Stimulated activated CD8-positive, alpha-beta memory T cell treated with anti-CD3 and anti-CD28 coated beads, Interleukin-4, amount 100 ng/mL, for 4 hours (primary cell): ENCODE measurements at regions not wholly inside any gene's neighbourhood (a gene's known extent, or its start where the extent isn't known, plus 50 kb on each side); places are given as distances from the start of the nearest gene placed in this dataset.

Experiments used
- DNase-seq, 2 donors: peaks; one replicate each; pipeline ENCODE4 v3.0.0-alpha.2; 2020; ENCODE audit warnings: low read depth in 2 of 2, low spot score in 1 of 2

- peak in 1 of 2 donors; percentile 10 for DNase-seq
Observed at GRCh38 chr3:109532257-109533216, 195.2 kb upstream of the DPPA4 start.

- DNase-seq, result no peak
Observed at GRCh38 chr3:109545746-109546145, 208.4 kb upstream of the DPPA4 start.

DNA sequence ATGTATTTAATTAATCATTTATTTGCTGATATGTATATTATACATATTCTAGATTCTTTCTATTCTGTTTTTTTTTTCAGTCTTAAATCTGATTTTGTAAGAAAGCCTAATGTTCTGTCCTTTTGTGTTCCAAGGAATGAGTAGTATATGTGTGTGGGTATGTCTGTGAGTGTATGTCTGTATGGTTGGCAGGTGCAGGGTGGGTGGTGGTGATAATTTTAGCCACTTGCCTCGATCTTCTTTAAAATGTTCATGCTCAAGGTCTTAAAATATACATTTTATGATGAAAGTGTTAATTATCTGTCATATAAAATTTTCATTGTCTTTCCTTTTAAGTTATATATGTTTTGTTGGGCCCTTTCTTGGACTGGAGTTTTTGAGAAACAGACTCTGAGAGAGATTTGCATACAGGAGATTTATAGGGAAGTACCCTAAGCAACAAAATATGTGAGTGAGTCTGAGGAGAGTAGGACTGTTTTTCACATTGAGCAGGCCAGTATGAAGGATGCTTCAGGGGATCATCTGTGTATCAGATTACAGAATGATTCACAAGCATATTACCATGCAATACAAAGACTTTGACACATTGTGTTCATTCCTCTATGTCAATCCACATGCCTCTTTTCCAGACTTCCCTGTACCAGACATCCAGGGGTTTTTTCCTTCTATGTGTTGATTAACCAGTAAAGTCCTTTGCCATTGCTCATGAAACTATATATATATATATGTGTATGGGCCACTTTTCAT, 211.0 kb upstream of the DPPA4 start:
- no peak for DNase-seq

- DNase-seq, result no peak
Observed at GRCh38 chr3:109553591-109554371, 216.4 kb upstream of the DPPA4 start.

- DNase-seq, result no peak
Observed at GRCh38 chr3:109559389-109559788, 222.0 kb upstream of the DPPA4 start.

GRCh38 chr3:109563149-109563548, 225.8 kb upstream of the DPPA4 start:
- DNase-seq, result no peak

DNA sequence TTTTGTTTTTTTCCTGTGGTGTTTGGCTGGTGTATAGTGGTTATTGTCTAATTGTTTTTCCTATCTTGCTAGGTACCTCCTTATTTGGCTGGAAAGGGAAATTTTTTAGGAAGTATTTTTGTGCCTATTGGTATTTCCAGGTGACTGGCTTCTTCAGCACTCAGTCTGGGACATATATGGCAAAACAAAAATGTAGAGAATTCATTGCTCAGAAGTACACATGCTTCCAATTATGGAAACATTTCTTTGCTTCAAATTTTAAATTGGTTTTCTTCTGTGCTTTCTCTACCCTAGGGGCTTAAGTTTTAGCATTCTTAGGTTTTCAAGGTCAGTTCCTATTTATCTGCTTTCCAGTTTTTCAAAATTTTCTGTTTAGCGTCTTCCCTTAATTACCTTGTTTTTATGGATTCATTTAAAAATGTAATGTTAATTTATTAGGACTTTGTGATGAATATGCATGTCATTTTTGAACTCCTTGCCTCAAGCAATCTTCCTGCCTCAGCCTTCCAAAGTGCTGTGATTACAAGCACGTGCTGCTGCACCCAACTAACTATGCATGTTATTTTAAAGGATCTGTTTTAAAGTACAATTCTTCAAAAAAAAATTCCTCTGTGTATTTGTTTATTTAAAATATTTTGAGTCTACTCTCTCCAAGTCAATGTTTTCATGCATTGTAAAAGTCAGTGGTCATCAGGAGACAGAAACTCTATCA, 231.9 kb upstream of the DPPA4 start:
- DNase-seq, result no peak

DNA sequence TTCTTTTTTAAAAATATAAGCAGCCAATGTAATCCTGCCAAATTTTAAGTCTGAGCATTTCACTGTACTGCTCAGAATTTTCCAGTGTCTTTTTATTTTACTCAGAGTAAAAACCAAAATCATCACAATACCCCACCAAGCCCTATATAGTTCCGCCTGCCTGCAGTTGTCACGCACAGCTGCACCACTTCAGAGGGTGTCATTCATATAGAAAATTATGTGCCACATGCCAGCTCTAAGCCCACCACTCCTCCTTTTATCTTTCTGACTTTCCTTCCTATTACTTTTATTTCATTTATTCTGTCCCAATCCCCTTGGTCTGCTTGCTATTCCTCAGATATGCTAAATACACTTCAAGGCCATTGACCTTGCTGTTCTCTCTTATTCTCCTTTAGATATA, 233.1 kb upstream of the DPPA4 start:
- no peak for DNase-seq

DNA sequence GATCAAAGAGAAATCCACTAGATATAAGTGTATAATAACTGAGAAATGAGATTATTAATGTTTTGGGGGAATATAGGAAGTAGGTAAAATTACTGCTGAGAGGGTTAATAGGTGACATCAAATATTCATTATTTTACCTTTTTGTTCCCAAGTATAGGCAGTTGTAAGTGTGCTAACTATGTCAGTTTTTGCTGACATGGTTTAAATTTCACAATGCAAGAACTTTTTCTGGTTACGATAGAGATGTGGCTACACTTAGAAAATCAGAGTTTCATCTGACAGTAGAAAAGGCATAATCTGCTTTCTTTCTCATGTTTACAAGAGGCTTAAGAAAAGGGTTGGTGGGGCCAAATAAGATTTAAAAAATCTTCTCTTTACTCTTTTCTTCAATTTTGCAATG, 235.0 kb upstream of the DPPA4 start:
- no peak for DNase-seq

GRCh38 chr3:109596991-109597390, 259.6 kb upstream of the DPPA4 start:
- DNase-seq, result no peak

DNA sequence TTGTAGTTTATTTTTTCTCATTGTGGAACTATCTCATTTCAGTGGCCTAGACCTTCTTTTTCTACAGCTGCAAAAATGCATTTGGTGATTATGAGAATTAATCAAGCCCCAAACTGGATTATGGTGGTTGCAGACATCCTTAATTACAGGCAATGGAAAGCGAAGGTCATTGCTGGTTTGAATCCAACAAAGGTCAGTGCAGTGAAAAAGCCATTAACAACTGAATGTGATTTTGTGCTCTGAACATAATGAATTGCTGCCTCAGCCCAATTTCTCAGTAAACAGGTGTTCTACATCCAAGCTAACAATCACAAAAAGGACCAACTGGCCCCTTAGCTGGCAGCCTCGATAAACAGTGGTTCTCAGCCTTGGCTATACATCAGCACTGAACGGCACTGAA, 260.1 kb upstream of the DPPA4 start:
- no peak for DNase-seq

GRCh38 chr3:109607897-109608296, 270.6 kb upstream of the DPPA4 start:
- DNase-seq, result no peak

GRCh38 chr3:109608574-109608973, 271.2 kb upstream of the DPPA4 start:
- no peak for DNase-seq

GRCh38 chr3:109618766-109619378, 281.5 kb upstream of the DPPA4 start:
- no peak for DNase-seq

GRCh38 chr3:109631897-109632296, 294.6 kb upstream of the DPPA4 start:
- DNase-seq, result no peak

DNA sequence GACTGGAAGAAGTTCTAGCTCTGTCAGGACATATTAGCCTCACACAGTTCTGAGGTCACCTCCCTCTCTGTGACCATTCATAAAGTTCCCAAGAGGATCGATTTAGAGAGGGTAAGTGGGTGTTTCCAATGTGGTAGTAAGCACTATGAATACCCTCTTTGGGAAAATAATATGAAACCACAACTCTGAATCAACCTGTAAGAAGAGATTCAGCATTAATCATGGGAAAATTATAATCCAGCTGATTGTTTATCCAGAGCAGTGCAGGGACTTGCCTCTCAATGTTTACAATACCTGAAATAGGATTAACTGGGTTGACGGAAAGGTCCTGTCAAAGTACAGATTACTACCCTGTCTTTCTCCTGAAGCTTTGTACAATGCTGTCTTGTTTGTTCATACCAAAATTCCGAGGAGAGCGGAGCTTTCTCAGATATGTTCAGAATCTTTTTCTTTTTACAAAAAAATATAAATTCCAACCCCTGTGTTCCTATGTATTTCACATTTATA, 302.9 kb upstream of the DPPA4 start:
- no peak for DNase-seq

DNA sequence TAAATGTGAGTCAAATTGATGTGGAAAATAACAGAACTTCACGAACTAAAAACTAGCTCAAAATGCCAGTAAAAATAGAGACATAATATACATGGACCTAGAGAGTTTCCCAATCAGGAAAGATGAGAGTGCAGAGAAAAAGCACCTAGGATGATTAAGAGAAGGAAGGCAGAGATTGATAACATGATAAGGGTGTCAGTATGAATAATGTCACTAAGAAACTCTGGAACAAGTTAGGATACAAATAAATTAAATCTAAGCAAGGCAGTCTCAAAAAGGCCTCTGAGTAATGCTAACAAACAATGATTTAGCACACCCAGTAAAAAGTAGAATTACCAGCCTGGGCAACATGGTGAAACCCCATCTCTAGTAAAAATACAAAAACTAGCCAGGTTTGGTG, 304.7 kb upstream of the DPPA4 start:
- no peak for DNase-seq

DNA sequence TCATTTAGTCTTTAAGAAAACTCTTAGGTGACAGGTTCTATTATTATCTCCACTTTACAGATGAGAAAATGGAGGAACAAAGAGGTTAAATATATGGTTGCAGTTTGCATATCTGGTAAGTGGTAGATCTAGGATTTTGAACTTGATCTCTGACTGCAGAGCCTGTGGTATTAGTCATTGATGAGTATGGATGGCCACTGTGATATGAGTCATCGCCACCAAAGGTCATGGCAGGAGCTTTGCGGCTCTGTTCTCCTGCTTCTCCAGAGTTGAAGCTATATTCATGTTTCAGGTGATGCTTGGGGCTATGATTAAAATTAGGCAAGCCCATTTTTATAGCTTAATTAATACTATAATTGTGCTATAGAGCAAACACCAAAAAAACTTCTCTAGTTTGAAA, 306.2 kb upstream of the DPPA4 start:
- no peak for DNase-seq

DNA sequence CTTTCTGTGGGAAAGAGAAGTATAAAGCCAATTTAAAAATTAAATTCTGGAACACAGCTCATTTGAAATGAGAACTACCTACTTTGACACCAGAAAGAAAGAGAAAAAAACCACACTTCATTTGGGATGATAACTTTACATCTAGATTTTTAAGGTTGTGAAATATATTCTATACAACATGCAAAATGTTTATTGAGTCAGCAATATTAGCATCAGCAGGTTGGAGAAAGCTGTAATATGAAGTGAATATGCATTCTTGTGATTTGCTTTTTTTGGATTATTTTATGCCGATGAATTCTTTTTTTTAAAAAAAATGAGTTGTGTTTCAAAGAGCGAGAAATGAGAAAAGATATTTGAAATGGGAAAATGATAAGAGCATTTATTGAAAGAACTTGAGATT, 307.0 kb upstream of the DPPA4 start:
- no peak for DNase-seq

DNA sequence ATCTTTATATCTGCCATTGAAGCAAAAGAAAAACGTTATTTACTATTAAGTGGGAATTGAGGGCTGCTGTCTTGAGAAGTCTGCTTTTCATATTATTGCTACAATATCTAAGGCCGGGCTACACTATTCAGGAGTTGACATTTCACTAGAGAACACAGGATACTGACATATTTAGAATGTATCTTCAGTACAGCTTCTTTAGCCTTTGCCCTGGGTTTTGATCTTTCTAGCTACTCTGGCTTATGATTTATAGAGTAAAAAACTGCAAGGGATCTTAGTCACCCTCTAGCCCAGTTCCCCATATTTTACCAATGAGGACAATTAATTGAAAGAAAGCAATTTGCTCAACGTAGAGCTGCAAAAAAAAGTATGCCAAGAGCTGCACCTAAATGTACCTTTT, 307.4 kb upstream of the DPPA4 start:
- no peak for DNase-seq
